NCI-H1105 (cell line): ENCODE measurements at regions not wholly inside any gene's neighbourhood (a gene's known extent, or its start where the extent isn't known, plus 50 kb on each side); places are given as distances from the start of the nearest gene placed in this dataset.

ENCODE experiments used
- DNase-seq: peaks from one replicate; lab custom pipeline; 2025; lab: John Stamatoyannopoulos, UW

GRCh38 chr3:135740211-135740610 is 225.3 kb upstream of the PPP2R3A start:
- DNase-seq, result no peak

GRCh38 chr3:135740751-135741150 is 224.8 kb upstream of the PPP2R3A start:
- no peak for DNase-seq

GRCh38 chr3:135751991-135752390 is 213.5 kb upstream of the PPP2R3A start:
- no peak for DNase-seq

- DNase-seq, result no peak
These were observed 212.7 kb upstream of the PPP2R3A start for GRCh38 chr3:135752851-135753250.

- no peak for DNase-seq
These were observed 212.0 kb upstream of the PPP2R3A start for GRCh38 chr3:135753506-135753905.

GRCh38 chr3:135755330-135756105 is 210.0 kb upstream of the PPP2R3A start:
- DNase-seq, result peak; percentile 17

- DNase-seq, result no peak
These were observed 209.3 kb upstream of the PPP2R3A start for GRCh38 chr3:135756106-135756668.

- DNase-seq, result no peak
These were observed 208.1 kb upstream of the PPP2R3A start for GRCh38 chr3:135757421-135757820.

- DNase-seq, result no peak
These were observed 206.6 kb upstream of the PPP2R3A start for GRCh38 chr3:135758961-135759360.

GRCh38 chr3:135759651-135760050 is 205.9 kb upstream of the PPP2R3A start:
- DNase-seq, result no peak

GRCh38 chr3:135760581-135760980 is 204.9 kb upstream of the PPP2R3A start:
- DNase-seq, result no peak

- no peak for DNase-seq
These were observed 203.2 kb upstream of the PPP2R3A start for GRCh38 chr3:135762188-135762856.

- DNase-seq, result no peak
These were observed 199.4 kb upstream of the PPP2R3A start for GRCh38 chr3:135766115-135766514.

- no peak for DNase-seq
These were observed 193.8 kb upstream of the PPP2R3A start for GRCh38 chr3:135771760-135772159.

GRCh38 chr3:135779024-135779423 is 186.5 kb upstream of the PPP2R3A start:
- no peak for DNase-seq

- DNase-seq, result no peak
These were observed 185.8 kb upstream of the PPP2R3A start for GRCh38 chr3:135779590-135780235.

- DNase-seq, result no peak
These were observed 184.3 kb upstream of the PPP2R3A start for GRCh38 chr3:135781026-135781815.

- DNase-seq, result no peak
These were observed 181.0 kb upstream of the PPP2R3A start for GRCh38 chr3:135784557-135784956.

- peak; percentile 11 for DNase-seq
These were observed 177.4 kb upstream of the PPP2R3A start for GRCh38 chr3:135788146-135788545.

- DNase-seq, result no peak
These were observed 176.6 kb upstream of the PPP2R3A start for GRCh38 chr3:135788978-135789377.

- peak; percentile 74 for DNase-seq
These were observed 173.4 kb upstream of the PPP2R3A start for GRCh38 chr3:135792174-135792573.
